NCI-H460 (cell line): ENCODE measurements at regions not wholly inside any gene's neighbourhood (a gene's known extent, or its start where the extent isn't known, plus 50 kb on each side); places are given as distances from the start of the nearest gene placed in this dataset.
"Not testable (repeated sequence)": the region's sequence is repeated elsewhere in the genome, so short reads cannot be mapped to it uniquely, and the experiment has no call there.

ENCODE experiments used
- DNase-seq: peaks from one replicate; pipeline ENCODE4 v3.0.0-alpha.2; 2016; ENCODE audit warnings: low read depth; ENCODE audit errors: extremely low read depth

DNA sequence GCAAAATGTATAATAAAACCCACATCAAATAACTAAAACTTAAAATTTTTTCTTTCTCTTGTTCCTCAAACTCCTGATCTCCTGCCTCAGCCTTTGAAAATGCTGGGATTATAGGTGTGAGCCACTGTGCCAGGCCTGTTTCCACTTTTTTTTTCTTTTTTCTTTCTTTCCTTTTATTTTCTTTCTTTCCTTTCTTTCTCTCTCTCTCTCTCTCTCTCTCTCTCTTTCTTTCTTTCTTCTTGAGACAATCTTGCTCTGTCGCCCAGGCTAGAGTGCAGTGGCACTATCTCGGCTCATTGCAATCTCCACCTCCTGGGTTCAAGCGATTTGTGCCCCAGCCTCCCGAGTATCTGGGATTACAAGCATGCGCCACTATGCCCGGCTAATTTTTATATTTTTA, 164.6 kb downstream of the OR2B2 start:
- DNase-seq, result no peak

DNA sequence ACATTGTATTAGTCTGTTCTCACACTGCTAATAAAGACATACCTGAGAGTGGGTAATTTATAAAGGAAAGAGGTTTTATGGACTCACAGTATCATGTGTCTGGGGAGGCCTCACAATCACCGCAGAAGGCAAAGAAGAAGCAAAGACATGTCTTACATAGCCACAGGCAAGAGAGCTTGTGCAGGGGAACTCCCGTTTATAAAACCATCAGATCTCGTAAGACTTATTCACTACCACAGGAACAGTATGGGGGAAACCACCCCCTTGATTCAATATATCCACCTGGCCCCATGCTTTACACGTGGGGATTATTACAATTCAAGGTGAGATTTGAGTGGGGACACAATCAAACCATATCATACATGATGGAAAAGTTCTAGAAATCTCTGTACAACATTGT, 165.3 kb downstream of the OR2B2 start:
- not testable (repeated sequence) for DNase-seq

DNA sequence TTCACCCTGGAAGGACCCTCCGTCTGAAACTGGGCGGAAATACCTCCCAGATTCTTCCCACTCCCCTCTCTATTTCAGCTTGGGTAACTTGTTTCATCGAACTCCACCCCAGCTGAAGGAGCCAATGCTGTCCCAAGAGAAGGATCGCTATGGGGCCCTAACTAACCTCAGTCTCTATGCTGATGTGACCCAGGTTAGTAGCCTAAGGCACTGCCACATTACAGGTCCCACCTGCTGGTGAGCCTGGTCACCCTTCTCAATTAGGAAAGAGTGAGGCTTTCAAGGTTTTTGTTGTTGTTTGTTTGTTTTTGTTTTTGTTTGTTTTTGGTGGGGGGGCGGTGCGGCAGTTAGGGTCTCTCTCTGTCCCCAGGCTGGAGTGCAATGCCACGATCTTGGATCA, 168.4 kb downstream of the OR2B2 start:
- no peak for DNase-seq

DNA sequence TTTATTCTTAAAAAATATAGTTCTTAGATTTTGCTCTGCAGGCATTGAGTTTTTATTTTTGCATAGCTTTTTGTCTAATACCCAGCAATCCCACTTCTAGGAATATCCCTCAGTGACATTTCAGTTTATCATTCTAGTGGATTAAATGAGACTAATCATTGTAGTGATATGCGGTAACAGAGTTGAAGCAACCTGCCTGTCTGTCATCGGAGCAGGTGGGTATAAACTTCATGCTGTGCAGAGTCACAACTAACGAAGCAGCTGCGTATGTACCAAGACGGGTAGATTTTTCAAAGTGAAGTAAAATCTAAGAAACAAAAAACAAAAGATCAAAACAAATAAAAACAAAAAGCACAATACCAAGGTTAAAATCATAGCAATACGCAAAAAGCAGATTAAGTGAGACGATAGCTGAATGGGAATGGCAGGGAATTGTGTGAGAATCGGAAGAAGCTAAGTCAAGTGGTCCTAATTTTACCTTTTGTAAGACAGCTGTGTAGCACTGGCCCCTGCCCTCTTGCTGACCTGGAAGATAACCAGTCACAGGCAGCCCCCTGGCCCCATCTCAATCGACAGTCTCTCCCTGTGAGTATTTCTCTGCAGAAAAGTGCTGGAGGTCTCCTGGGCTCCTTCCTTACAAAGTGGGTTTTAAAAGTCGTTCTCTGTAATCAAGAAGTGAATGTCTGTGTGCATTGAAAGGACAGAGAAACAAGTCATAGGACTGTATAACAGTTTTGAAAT, 169.2 kb downstream of the OR2B2 start:
- no peak for DNase-seq

DNA sequence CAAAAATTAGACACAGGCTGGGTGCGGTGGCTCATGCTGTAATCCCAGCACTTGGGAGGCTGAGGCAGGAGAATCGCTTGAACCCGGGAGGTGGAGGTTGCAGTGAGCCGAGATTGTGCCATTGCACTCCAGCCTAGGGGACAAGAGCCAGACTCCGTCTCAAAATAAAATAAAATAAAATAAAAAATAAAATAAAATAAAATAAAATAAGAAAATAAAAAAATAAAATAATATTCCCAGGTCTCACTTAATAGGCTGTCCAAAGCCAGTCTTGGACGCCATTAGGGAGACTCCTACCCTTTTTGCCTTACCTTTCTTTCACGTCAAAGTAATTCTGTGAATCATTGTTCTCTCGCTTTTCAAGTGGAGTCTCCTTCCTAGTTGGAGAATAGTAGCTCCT, 172.3 kb downstream of the OR2B2 start:
- DNase-seq, result not testable (repeated sequence)

DNA sequence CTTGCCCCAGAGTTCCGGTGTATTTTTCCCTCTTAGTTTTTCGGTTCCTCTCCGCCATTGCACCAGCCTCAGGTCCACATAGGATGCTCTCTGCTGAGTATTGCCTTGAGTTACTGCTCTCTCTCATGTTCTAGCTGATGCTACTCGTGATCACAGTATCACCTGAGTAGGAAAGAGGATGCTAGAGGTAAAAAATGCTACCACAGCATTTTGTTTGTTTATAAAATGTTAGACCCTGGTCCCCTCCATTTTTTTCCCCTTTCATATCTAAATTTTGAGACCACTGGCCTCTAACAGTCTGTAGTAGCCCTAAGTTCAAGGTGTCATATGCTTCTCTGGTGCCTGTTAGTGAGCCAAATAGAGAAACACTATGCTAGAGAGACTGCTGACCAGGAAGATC, 175.5 kb downstream of the OR2B2 start:
- DNase-seq, result no peak

DNA sequence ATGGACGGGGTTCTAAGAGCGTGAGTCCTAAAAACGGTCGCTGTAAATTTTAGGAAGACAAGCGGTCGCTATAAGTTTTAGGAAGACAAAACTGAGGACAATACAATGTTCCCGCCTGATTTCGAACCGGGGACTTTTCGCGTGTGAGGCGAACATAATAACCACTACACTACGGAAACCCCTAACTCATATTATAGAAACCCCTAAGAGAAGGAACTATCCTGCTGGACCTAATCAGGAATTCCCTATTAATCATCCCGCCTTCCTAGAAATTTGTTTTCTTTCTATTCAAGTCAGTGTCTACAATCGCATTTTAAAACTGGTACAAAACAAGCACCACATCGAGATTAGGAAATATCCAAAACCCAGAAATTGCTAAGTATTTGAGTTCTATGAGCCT, 183.8 kb downstream of the OR2B2 start:
- no peak for DNase-seq

DNA sequence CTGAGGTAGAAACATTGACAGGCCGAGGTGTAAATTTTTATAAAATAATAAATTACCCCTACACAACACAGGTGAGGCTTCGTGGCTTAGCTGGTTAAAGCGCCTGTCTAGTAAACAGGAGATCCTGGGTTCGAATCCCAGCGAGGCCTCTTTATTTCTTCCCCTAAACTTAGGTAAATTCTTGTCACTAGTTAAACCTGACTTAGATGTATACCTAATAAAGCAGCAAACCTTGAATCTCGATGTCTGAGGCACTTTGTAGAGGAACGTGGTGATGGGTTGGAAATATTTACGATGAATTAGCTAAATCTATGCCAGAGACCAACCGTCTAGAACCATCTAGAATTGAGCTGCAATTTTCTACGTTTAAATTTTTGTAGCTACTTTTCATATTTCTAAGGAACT, 185.6 kb downstream of the OR2B2 start:
- DNase-seq, result peak; percentile 7

DNA sequence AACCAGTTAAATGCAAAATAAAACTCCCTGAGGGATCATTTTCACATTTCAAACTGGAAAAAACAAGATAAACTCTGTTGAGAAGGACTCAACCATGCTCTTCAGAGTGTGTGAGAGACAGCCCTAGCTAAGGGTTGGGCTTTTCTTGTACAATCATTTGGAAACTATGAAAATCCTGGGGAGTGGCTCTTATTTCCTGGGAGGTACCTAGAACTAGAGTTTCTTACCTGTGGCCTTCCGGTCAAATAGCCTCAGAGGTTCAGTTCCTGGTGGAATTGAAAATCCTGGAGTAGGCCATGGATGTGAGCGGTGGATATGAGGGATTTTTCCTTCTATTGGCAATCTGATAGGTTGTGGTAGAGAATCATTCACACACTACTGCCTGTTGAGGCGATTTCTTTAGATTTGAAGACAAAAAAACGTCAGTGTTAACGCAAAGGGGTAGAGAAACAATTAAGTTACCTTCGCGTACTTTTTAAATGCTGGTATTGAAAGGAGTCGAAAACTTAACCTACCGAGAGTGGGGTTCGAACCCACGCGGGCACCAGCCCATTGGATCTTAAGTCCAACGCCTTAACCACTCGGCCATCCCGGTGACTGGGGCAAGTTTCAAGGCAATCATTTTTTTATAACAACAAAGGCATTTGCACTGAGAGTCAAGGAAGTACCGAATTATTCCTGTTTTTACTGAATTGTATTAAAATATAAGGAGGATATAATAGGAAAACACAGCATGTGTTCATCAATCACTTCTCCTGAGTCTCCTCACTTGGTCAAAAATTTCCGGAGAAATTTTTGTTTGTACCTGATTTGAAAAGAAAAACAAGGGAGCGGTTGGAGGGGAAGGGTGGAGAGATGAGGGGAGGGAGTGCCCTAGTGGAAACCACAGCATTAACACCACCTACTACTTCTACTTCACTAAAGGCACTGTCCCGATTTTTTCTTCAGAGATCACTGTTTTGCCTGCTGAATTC, 191.3 kb downstream of the OR2B2 start:
- DNase-seq, result peak; percentile 56

DNA sequence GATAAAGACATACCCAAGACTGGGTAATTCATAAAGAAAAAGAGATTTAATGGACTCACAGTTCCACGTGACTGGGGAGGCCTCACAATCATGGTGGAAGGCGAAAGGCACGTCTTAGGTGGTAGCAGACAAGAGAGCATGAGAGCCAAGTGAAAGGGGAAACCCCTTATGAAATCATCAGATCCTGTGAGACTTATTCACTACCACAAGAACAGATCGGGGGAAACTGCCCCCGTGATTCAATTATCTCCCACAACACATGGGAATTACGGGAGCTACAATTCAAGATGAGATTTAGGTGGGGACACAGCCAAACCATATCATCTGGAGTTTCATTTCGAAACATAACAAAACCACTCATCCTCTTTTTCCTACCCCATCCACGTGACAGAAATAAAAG, 193.2 kb downstream of the OR2B2 start:
- DNase-seq, result not testable (repeated sequence)

DNA sequence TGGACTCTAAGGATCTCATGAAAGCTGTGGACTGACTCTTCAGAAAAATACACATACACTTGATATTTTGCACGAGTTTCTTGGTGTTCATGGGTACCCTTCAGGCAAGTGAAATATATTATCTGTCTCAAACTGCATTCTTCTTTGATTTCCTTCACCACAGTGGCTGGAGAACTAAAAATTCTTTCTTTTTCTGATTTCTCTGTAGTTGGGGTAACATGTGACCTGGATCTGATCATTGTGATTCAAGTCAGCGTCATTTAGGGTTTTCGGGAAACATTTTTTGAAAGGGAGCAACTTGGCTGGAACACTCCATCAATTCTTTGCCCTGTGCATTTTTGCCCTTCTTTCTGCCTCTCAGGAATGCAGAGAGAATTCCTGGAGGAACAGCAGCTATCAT, 205.8 kb downstream of the OR2B2 start:
- no peak for DNase-seq

DNA sequence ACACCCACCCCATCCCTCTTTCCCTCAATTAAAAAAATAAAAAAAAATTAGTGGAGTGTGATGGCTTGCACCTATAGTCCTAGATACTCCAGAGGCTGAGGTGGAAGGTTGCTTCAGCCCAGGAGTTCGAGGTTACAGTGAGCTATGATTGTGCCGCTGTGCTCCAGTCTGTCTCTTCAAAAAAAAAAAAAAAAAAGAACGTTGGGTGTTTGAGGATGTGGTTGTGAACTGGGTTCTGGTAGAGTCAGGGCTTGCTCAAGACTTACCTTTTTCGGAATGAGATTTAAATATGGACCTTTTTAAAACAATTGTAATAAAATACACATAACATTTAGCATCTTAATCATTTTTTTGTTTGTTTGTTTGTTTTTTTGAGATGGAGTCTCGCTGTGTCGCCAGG, 211.9 kb downstream of the OR2B2 start:
- no peak for DNase-seq

DNA sequence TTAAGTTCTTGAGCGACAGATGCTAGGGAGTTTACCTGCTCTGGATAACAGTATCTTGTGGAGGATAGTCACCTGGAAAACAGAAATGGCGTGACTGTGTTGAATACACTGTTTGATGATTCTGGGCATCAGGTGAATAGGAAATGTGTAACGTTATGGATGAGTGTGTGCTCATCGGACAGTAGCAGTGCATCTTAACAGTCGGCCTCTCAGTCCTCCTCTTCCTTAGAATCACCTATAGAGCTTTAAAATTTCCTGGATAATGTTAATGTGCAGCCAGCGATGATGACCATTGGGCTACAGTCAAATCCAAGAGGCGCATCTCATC, 217.7 kb downstream of the OR2B2 start:
- DNase-seq, result no peak

DNA sequence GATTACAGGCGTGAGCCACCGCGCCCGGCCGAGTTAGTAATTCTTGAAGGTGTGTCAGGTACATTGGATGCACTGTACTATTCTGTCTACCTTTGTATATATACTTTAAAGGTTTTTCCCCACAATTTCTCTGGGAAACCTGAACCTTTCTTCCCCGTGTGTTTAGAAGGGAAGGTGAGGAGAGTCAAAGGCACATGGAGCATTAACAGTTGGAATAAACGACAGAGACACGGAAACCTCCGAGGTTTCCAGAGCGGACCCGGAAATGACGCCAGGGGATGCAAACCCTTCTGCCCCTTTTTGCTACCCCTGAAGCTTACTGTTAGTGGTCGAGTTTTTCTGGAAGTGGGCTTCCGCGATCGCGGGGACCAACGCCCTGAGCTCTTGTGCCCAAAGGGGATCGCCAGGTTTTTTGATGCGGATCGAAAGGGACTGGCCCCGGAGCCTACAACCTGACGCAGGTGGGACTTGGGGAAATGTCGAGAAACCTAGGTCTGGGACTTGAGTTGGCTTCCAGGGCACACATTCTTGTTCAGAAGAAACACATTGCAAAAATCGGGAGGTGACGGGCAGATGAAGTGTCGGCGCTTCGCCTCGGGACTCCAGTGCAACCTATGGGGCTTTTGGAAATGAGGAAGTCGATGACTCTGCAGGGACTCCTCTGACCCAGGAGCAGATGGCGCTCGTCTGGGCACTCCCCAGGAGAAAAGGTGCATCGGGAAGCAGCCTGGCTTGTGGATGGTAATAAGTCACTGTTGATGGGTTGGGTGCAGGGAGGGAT, 218.2 kb downstream of the OR2B2 start:
- peak; percentile 40 for DNase-seq

DNA sequence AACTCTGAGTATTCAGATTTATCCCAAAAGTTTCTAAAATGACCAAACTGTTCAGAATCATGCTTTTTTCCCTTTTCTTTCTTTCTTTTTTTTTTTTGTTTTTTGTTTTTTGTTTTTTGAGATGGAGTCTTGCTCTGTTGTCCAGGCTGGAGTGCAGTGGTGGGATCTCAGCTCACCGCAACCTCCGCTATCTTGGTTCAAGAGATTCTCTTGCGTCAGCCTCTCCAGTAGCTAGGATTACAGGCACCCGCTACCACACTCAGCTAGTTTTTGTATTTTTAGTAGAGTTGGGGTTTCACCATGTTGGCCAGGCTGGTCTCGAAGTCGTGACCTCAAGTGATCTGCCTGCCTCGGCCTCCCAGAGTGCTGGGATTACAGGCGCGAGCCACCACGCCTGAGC, 219.2 kb upstream of the ZNF184 start:
- not testable (repeated sequence) for DNase-seq

DNA sequence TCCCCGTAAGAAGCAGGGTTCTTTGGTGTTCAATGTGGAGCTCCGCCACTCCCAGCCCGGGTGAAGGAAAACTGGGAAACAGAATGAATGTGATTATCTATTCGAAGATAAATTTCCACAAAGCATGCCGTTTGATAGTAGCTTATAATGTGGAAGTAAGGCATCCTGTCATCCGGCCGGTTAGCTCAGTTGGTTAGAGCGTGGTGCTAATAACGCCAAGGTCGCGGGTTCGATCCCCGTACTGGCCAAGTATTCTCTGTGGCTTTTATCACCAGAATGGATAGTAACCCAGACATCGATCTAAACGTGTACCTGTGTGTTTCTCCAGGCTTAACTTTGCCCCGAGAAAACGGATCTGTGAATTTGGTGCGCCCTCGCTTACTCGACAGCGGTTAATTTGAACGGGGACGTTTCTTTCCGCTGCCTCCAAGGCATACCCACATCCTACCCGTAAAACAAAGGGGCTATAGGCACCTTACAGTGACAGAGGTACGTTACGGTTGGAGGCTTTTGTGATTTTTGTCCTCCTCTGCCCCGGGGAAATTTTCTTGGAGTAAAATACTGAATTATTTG, 215.2 kb upstream of the ZNF184 start:
- DNase-seq, result peak; percentile 87

DNA sequence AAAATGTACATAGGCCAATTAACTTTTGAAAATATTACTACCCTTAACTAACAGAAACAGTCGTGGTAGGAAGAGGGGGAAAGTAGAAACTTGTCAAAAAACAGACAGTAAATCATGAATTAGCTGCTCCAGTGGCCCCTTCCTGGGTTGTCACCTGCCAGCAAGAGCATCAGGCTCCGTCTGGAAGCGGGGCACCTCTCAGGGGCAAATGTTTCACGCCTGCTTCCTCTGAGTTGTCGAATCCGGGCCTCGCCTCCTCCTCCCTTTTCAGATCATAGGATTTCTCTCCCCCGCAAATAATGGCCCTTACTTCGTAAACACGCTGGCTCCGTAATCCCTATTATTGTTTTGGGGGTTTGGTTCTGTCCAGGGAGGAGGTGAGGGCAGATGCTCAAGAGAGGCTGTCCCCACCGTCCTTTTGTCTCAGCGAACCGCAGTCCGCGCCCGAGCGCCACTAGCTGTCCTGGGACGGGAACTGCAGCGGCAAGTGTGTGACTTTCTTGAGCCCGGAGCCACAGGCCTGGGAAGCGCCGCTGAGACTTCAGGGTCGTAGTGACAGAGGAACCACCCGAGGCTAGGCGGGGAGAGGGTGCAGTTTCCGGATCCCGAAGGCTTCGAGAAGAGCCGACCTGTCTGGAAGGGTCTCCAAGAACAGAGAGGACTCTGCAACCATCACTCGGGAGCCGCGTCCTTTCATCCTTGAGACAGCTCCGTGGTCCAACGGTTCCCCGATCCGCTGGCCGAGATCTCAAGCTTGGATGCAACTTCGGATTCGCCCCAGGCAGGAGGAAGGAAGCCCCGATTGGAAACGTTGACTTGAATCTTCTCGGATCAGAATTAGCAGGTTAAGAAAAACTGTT, 214.5 kb upstream of the ZNF184 start:
- DNase-seq, result peak; percentile 84

DNA sequence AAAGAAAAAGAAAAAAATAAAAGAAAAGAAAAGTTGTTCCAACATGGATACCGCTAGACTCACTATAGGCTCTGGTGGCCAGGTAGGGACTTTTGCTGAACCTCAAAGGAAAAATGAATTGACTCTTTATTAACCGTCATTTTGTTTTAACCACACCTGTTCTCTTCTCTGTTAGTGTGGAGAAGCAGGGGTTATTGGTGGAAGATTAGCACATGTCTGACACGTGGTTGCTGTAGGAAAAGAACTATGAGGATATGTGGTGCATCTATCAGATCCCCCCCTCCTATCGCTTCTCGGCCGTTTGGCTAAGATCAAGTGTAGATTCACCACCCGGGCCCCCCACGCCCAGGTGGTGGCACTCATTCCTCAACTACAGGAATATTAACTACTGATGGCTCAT, 212.4 kb upstream of the ZNF184 start:
- no peak for DNase-seq

DNA sequence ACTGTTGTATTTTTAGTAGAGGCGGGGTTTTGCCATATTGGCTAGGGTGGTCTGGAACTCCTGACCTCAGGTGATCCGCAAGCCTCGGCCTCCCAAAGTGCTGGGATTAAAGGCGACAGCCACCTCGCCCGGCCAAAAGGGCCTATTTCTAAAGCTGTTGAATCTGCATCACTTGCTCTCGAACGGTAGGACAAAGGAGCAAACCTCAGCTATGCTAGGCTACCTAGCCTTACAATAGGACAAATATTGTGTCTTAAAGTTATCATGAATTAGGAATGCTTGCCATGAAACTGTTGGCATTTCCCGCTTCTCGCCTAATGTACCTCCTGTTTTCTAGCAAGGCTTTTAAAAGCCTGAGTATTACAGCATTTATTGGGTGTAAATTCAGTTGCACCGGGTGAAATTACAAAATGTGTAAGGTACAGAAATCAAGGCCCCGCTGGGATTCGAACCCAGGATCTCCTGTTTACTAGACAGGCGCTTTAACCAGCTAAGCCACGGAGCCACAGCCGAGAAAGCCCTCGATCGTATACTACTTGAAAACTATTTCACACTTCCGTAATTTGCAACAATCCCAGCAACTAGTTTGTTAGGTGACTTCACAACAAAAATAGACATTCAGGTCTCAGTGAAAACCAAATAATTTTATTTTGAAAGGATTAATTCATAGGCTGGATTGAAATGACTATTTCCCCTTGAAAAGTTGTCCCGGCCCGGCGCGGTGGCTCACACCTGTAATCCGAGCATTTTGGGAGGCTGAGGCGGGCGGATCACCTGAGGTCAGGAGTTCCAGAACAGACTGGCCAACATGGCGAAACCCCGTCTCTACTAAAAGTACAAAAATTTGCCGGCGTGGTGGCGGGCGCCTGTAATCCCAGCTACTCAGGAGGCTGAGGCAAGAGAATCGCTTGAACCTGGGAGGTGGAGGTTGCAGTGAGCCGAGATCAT, 211.6 kb upstream of the ZNF184 start:
- peak; percentile 82 for DNase-seq
